Skeletal muscle cell (primary cell): ENCODE measurements at regions not wholly inside any gene's neighbourhood (a gene's known extent, or its start where the extent isn't known, plus 50 kb on each side); places are given as distances from the start of the nearest gene placed in this dataset.
"Not testable (repeated sequence)": the region's sequence is repeated elsewhere in the genome, so short reads cannot be mapped to it uniquely, and the experiment has no call there.

ENCODE experiments used
- DNase-seq: peaks from one replicate; pipeline ENCODE4 v3.0.0-alpha.2; 2010; ENCODE audit warnings: low read depth
- H3K4me3 ChIP-seq: 2 replicates; pipeline ENCODE4 v1.5.1; 2011; ENCODE audit warnings: low read depth, mild to moderate bottlenecking, control low read depth, low read length, moderate library complexity

- H3K4me3 ChIP-seq, result no peak overlapping the region
- DNase-seq, result no peak
Observed at GRCh38 chr3:73855813-73856212, 231.1 kb upstream of the PDZRN3 start.

- no peak for DNase-seq
Observed at GRCh38 chr3:73848173-73848906, 223.6 kb upstream of the PDZRN3 start.

GRCh38 chr3:73846951-73847350, 222.2 kb upstream of the PDZRN3 start:
- no peak overlapping the region for H3K4me3 ChIP-seq
- DNase-seq, result no peak

More at GRCh38 chr3:73848173-73848906, 223.6 kb upstream of the PDZRN3 start:
- H3K4me3 ChIP-seq, result no peak overlapping the region

GRCh38 chr3:73839032-73839431, 214.3 kb upstream of the PDZRN3 start:
- DNase-seq, result no peak
- H3K4me3 ChIP-seq, result no peak overlapping the region

- H3K4me3 ChIP-seq, result no peak overlapping the region
- DNase-seq, result no peak
Observed at GRCh38 chr3:73835945-73836344, 211.2 kb upstream of the PDZRN3 start.

GRCh38 chr3:73832426-73832825, 207.7 kb upstream of the PDZRN3 start:
- H3K4me3 ChIP-seq, result no peak overlapping the region
- no peak for DNase-seq

- DNase-seq, result no peak
- H3K4me3 ChIP-seq, result no peak overlapping the region
Observed at GRCh38 chr3:73828348-73828747, 203.6 kb upstream of the PDZRN3 start.

- no peak for DNase-seq
- no peak overlapping the region for H3K4me3 ChIP-seq
Observed at GRCh38 chr3:73827725-73828211, 203.0 kb upstream of the PDZRN3 start.

- no peak overlapping the region for H3K4me3 ChIP-seq
- DNase-seq, result no peak
Observed at GRCh38 chr3:73827204-73827603, 202.5 kb upstream of the PDZRN3 start.

- DNase-seq, result peak; percentile 53
- H3K4me3 ChIP-seq, result not testable (repeated sequence)
Observed at GRCh38 chr3:73820896-73821295, 196.2 kb upstream of the PDZRN3 start.

GRCh38 chr3:73820431-73820830, 195.7 kb upstream of the PDZRN3 start:
- H3K4me3 ChIP-seq, result no peak overlapping the region
- no peak for DNase-seq

GRCh38 chr3:73815966-73816365, 191.2 kb upstream of the PDZRN3 start:
- no peak for DNase-seq
- H3K4me3 ChIP-seq, result no peak overlapping the region

- H3K4me3 ChIP-seq, result no peak overlapping the region
- DNase-seq, result no peak
Observed at GRCh38 chr3:73813692-73814292, 189.1 kb upstream of the PDZRN3 start.

GRCh38 chr3:73813291-73813690, 188.6 kb upstream of the PDZRN3 start:
- no peak overlapping the region for H3K4me3 ChIP-seq
- peak; percentile 62 for DNase-seq

- no peak overlapping the region for H3K4me3 ChIP-seq
- DNase-seq, result no peak
Observed at GRCh38 chr3:73812054-73812453, 187.3 kb upstream of the PDZRN3 start.

- no peak overlapping the region for H3K4me3 ChIP-seq
- no peak for DNase-seq
Observed at GRCh38 chr3:73808862-73809509, 184.2 kb upstream of the PDZRN3 start.

GRCh38 chr3:73805435-73805834, 180.7 kb upstream of the PDZRN3 start:
- peak; percentile 89 for DNase-seq
- H3K4me3 ChIP-seq, result no peak overlapping the region

- H3K4me3 ChIP-seq, result no peak overlapping the region
- no peak for DNase-seq
Observed at GRCh38 chr3:73804204-73804603, 179.5 kb upstream of the PDZRN3 start.

GRCh38 chr3:73801444-73801843, 176.7 kb upstream of the PDZRN3 start:
- no peak for DNase-seq
- no peak overlapping the region for H3K4me3 ChIP-seq

GRCh38 chr3:73797311-73797710, 172.6 kb upstream of the PDZRN3 start:
- DNase-seq, result no peak
- no peak overlapping the region for H3K4me3 ChIP-seq

GRCh38 chr3:73796382-73796781, 171.6 kb upstream of the PDZRN3 start:
- no peak for DNase-seq

More at GRCh38 chr3:73796382-73796781, 171.6 kb upstream of the PDZRN3 start:
- no peak overlapping the region for H3K4me3 ChIP-seq
